HG03432 (cell line): ENCODE measurements at regions not wholly inside any gene's neighbourhood (a gene's known extent, or its start where the extent isn't known, plus 50 kb on each side); places are given as distances from the start of the nearest gene placed in this dataset.
"Not testable (repeated sequence)": the region's sequence is repeated elsewhere in the genome, so short reads cannot be mapped to it uniquely, and the experiment has no call there.

Source experiments
- ATAC-seq: cut with Tn5 transposase; IDR thresholded peaks from one replicate; pipeline ENCODE4 v1.9.1; 2021; ENCODE audit warnings: mild to moderate bottlenecking, moderate library complexity; ENCODE audit not compliant: unreplicated experiment

GRCh38 chr5:84885485-84886258, 501.0 kb upstream of the EDIL3 start:
- no peak for ATAC-seq

- no peak for ATAC-seq
Measured at GRCh38 chr5:84881737-84882136, 497.1 kb upstream of the EDIL3 start.

GRCh38 chr5:84874196-84874595, 489.5 kb upstream of the EDIL3 start:
- no peak for ATAC-seq

- no peak for ATAC-seq
Measured at GRCh38 chr5:84872768-84873167, 488.1 kb upstream of the EDIL3 start.

GRCh38 chr5:84870369-84870768, 485.7 kb upstream of the EDIL3 start:
- no peak for ATAC-seq

GRCh38 chr5:84869675-84870074, 485.0 kb upstream of the EDIL3 start:
- no peak for ATAC-seq

GRCh38 chr5:84863936-84864335, 479.3 kb upstream of the EDIL3 start:
- not testable (repeated sequence) for ATAC-seq

GRCh38 chr5:84863020-84863419, 478.3 kb upstream of the EDIL3 start:
- ATAC-seq, result no peak

GRCh38 chr5:84862132-84862531, 477.5 kb upstream of the EDIL3 start:
- no peak for ATAC-seq

GRCh38 chr5:84861306-84861705, 476.6 kb upstream of the EDIL3 start:
- no peak for ATAC-seq

- ATAC-seq, result no peak
Measured at GRCh38 chr5:84859056-84859455, 474.4 kb upstream of the EDIL3 start.

- no peak for ATAC-seq
Measured at GRCh38 chr5:84831701-84832100, 447.0 kb upstream of the EDIL3 start.

- ATAC-seq, result no peak
Measured at GRCh38 chr5:84830265-84830664, 445.6 kb upstream of the EDIL3 start.

GRCh38 chr5:84825606-84826005, 440.9 kb upstream of the EDIL3 start:
- ATAC-seq, result no peak

- ATAC-seq, result no peak
Measured at GRCh38 chr5:84821924-84822323, 437.2 kb upstream of the EDIL3 start.

- ATAC-seq, result no peak
Measured at GRCh38 chr5:84817953-84818352, 433.3 kb upstream of the EDIL3 start.

- ATAC-seq, result no peak
Measured at GRCh38 chr5:84816746-84817547, 432.3 kb upstream of the EDIL3 start.

GRCh38 chr5:84816160-84816559, 431.5 kb upstream of the EDIL3 start:
- ATAC-seq, result no peak

GRCh38 chr5:84805473-84805872, 420.8 kb upstream of the EDIL3 start:
- no peak for ATAC-seq

GRCh38 chr5:84796399-84796798, 411.7 kb upstream of the EDIL3 start:
- no peak for ATAC-seq

- ATAC-seq, result no peak
Measured at GRCh38 chr5:84794486-84795035, 409.9 kb upstream of the EDIL3 start.

- no peak for ATAC-seq
Measured at GRCh38 chr5:84791730-84792129, 407.1 kb upstream of the EDIL3 start.
